ENCODE measurements at regions not wholly inside any gene's neighbourhood (a gene's known extent, or its start where the extent isn't known, plus 50 kb on each side); places are given as distances from the start of the nearest gene placed in this dataset.
A peak's percentile ranks its signal among the peaks of the same experiment; 100 is the strongest.

DNA sequence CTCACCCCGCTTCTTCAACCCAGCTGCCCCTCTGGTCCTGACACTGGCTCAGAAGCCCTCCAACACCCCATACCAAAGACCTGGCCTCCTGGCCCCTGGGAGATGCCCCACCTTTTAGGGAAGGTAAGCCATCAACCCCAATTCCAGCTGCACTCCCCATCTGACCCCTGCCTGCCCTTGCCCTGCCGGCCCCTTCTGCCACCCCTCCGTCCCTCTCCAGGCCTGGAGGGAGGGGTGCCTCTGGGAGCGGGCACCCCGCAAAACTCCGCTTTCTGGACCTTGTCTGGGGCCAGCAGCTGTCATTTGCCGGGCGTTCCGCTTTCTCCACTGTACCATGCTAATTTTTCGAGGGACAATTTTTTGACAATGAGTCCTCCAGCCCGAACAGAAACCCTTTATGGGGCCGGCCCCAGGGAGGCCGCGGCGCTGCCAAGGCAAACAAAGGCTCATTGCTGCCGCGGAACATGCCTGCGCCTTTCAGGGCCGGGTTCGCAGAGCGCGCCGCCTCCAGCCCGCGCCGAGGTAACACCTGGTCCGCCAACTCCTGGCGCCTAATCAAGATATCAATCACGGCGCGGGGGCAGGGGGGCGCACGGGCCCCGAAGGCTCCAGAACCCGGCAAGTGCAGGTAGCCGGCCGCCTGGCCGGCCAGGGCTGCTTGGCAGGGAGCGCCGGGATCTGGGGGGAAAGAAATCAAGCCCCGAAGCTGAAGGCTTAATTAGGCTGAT, 96.0 kb downstream of the INHBB start:
- peak; percentile 34 for DNase-seq

DNA sequence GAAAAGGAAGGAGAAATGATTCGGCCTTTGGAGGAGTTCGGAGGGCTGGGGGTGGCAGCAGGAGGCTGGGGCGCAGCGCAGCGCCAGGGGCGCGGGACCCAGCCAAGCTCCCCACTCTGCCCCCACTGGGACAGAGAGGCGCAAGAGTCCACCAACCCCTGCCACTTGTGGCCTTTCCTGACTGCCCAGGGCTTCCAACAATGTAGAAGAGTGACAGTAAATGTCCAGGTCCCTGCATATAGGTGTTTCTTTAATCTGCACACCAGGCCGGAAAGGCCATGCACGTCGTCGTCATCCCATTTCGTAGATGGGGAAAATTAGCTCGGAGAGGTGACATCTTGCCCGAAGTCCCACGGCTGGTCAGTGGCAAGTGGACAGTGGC, 96.6 kb downstream of the INHBB start:
- DNase-seq = no peak

DNA sequence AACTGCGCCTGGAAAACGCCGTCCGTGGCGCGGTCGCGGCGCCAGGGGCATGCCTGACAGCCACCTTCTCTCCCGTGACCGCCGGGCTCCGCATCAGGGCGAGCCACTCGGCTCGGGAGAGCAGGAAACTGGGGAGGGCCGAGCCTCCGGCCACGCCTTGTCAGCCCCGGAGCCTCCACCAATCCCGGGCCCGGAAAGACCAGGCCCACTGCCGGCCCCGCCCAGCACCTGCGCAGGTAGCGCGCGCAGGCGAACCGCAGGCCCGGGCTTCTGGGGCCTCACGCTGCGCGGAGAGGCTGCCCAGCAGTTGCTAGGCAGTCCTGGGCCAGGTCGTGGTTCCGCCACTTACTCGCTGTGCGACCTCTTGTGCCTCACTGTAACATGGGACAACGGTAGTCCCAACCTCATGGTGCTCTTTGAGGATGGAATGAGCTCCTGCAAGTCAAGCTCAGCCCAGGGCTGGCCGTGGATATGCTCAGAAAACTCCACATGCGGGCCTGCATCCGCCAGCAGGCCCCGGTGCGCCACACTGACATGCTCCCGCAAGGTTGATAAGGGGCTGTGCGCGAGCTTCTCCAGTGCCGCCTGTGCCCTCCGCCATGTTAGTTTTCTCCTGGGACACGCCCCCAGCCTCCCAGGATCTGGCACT, 97.1 kb downstream of the INHBB start:
- DNase-seq = no peak

DNA sequence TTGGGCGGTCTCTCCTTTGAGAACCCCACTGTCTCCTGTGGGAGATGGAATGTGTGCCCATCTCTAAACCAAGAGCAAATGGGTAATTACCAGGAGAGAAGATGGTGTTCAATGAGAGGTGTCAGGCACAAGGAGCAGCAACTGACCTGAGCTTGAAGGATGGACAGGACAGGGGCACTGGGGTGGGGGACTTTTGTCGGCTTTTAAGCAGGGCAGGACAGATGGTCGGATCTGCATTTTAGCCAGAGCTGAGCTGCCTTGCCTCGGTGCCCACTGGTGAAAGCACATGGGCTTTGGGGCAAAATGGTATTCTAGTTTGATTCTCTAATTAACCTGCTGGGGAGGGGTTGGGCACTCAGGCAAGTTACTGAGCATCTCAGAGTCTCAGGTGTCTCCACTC, 98.0 kb downstream of the INHBB start:
- no peak for DNase-seq

DNA sequence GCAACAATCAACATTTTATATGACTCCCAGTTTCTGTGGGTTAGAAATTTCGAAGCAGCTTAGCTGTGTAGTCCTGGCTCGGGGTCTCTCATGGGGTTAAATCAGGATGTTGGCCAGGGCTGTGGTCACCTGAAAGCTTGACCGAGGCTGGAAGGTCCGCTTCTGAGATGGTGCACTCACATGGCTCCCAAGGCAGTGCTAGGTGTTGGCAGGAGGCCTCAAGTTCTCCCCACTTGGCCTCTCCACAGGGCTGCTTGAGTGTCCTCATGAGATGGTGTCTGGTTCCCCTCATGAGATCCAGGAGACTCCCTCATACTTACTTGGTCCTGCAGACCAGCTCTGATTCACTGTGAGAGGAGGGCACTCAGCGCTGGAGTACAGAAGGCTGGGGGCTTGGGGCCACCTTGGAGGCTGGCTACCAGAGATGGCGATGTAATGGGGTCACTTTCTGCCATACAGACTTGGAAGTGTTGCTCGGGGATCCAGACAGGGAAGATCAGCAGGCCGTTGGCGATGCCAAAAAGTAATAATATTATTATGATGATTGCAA, 98.8 kb downstream of the INHBB start:
- DNase-seq = no peak

DNA sequence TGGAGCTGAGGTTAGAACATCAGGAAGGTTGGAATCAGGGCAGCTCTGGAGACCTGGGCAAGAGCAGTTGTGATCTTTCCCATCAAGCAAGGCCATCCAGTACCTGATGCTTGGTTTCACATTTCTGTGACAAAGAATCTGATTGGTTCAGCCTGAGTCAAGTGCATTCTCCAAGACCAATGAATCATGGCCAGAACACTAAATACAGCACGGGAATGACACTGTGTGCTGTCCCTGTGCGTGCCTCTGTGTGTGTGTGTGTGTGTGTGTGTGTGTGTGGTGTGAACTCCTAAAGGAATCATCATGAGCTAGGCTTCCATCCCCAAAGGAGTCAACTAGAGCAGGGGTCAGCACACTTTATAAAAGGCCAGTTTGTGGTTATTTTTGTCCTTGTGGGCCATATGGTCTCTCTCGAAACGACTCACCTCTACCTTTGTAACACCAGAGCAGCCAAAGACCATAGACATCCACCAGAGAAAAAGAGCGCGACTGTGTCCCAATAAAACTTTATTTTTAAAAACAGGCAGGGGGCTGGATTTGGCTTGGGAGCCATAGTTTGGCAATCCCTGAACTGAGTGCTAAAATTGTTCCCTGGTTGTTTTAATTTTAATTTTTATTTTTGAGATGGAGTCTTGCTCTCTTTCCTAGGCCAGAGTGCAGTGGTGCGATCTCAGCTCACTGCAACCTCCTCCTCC, 99.7 kb downstream of the INHBB start:
- DNase-seq = no peak

DNA sequence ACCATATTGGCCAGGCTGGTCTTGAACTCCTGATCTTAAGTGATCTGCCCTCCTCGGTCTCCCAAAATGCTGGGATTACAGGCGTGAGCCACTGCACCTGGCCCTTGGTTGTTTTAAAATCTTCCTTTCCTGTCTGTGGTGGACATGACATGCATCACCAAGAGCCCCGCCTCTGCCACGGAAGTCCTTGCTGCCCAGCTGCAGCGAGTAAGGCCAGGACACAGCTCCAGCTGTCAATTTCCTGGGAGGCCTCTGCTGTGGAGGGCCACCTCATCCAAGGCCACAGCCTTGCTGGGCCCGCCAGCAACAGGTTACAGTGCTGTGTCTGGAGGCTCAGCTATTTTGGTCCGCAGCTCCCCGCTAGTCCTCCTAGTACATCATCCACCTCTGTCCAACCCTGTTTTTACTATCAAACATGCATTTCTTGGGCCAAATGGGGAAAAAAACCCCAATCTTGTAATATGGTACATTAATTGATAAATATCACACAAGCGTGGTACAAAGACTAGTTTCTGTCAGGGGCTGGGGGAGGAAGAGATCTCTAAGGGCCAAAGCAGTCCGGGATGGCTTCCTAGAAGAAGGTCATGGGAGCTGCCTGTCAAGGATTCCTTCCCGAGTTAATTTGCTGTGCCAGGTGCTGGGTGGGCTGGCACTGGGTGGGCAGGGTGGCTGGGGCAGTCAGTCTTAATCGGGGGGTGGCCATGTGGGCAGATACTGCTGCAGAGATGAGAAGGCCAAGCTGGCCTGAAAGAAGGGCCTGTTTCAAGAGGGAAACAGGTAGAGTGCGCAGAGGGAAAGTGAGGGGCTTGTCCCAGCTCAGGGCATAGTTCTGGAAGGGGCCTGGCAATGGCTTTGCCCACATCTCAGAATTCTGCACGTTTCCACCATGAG, 100.5 kb downstream of the INHBB start:
- DNase-seq = no peak

DNA sequence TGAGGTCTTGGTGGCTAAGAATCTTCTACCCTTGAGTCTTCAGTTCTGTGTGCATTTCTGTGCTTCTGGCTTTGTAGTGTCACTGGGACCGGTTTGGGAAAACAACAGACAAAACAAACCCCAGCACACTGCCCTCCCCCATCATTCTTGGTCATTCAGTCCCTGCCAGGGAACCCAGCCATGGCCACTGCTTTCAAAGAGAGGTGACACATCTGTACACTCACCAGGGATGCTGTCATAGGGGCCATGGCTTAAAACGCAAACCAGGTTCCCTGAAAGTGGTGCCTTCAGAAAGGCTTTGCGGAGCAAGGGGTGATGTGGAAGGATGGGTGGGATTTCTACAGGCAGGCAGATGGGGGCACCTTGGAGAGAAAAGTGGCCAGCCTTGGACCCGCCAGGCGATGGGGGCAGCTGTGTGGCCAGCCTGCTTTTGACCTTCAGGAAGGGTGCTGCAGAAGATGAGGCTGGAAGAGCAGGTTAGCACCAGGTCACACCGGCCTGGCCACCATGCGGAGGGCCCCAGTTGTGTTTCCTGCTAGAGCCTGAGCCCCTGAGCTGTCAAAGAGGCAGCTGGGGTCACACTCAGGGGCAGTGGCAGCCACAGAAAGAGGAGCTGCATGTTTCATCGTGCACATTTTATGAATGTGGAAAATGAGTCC, 101.3 kb downstream of the INHBB start:
- no peak for DNase-seq

DNA sequence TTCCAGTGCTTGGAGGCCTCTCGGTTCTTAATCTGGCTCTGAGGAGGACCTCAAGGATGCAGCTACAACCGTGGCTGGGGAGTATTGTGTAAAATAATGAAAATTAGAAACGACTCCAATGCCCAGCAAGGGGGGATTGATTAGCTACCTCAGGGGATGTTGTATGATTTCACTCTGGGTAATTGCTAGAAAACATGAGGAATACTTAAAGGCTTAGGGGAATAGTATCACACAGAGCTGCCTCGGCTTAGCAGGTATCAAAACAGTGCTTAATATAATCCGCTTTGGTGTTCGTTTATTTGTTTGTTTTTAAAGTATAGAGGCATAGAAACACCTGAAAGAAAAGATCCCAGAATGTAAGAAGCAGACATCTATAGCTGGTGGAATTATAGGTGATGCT, 102.5 kb downstream of the INHBB start:
- no peak for DNase-seq

DNA sequence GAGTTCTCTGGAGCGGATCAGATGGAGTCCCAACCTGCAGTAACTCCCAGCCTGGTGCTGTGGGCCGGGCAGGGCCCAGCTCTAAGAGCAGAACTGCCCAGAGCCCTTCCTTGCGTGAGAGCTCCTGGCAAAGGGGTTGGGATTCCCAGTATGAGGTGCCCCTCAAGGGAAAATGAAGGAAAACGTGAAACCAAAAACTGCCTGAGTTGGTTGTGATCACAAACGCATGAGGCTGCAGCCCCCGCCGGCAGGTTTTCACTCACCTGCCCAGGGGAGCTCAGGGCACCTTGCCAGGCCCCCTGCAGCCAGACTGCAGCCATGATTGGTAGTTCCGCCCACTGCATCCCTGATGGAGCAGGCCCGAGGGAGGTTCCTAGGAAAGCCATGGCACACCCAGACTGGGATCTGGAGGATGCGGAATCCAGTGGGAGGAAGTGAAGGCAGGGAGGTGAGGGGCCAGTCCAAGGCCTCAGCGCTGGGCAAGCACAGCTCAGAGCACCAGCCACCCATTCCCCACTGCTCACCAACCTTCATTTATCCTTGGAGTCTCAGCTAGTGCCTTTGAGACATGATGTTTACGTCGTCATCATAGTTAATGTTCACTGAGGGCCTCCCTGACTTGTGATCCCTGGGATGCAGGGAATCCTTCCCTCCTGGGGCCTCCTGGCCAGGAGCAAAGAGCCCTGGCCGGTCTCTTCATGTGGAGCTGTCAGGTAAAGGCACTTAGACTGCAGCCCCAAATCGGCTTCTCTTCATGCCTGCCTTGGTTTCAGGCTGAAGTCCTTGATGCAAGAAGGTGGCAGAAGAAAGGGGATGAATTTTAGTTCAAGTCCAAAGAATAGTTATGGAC, 103.2 kb downstream of the INHBB start:
- no peak for DNase-seq

DNA sequence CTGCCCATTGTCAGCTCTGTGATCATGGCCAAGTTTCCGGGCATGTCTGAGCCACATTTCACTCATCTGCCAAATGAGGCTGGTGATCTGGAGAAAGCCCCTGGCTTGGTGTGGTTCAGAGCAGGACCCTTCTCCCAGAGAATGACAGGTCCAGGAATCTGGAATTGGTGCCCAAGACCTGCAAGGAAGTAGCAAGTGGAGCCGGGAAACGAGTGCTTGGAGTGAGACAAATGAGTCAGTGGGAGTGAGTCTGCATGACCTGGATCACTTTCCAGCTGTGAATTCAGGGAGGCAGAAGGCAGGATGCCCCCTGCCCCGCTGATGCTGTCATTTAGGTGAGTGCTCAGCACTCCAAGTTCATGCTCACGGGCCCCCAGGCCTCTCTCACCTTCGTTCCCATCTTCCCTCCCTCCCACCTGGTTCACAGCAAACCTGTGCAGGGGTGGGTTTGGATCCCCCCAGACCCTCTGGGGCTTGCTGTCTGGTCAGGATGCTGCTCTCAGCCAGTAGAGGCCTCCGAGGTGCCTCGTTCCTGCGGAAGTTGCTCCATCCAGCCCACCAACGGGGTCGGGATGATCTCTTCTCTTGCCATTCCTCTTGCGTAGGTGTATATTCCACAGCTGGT, 104.4 kb downstream of the INHBB start:
- DNase-seq = no peak

DNA sequence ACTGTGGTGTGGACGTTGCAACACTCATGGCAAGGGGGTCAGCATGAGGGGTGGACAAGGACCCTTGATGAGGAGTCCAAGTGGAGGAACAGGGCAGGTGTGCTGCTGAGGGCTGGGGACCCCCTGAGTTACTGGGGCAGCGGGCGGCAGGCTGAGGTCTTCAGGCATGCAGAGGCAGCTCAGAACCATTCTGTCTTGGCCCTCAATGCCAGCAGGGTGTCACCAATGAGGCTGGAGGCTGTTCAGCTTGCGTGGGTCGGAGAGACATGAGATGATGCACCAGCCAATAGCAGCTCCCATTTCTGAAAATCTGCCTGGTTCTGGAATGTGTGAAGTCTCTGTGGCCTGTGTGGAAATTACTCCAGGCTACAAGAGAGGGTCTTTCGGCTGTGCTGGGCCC, 105.4 kb downstream of the INHBB start:
- no peak for DNase-seq

DNA sequence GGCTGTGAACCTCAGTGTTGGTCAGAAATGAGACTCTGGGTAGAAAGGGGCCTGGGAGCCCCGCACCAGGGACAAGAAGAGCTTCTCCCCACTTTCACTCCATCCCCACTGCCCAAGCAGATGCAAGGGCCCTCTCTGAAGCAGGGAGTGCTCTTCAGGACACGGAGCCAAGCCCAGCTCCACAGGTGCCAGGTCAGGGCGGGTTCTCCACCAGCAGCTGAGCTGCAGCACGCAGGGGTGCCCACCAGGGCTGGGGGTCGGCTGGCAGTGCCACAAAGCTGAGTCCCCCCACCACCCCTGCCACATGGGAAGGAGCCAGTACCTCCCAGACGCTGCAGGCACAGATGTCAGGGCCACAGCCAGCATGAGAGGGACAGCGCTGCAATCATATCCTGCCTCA, 106.2 kb downstream of the INHBB start:
- no peak for DNase-seq

DNA sequence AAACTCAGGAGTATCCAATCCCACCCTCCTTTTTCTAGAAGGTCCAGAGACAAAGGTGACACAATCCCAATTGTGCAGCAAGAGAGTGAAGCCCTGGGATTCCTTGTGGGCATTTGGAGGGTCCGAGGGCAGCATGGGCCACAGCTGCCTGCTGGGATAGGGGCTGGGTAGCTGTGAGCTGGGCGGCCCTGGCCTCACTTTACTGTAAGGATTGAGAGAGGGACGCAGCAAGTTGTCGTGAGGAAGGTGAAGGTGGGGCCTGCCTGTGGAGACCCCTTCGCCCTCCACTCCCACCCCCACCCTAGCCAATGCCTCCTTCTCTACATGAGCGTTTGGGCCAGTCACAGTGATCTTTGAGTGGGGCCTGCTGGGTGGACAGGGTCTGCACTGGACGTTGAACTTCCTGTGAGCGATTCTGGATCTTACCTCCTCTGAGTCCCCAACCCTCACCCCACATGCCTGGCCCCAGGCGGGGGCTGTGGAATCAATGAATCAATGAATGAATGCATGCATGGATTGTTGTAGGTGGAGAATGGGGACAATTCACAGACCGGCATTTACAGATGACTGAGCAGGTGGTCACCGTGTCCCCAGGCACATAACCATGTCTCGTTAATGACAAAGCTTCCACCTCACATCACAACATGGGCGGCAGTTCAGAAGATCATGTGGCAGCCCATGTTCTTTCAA, 107.2 kb downstream of the INHBB start:
- no peak for DNase-seq

DNA sequence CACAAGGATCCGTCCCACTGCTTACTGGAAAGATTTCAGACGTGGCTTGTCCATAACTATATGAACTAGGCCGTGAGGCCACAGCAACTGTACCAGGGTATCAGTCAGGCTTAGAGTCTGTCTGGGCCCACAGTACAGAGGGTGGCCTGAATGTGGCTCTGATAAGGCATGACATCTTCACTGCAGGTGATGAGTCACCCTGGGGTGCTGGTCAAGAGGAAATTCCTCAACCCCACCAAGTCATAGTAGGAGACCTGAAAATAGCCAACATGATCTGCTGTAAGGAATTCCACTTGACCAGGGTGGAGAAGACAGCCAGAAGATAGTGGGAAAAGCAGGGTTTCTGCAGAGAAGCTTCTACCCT, 107.7 kb downstream of the INHBB start:
- DNase-seq = no peak

DNA sequence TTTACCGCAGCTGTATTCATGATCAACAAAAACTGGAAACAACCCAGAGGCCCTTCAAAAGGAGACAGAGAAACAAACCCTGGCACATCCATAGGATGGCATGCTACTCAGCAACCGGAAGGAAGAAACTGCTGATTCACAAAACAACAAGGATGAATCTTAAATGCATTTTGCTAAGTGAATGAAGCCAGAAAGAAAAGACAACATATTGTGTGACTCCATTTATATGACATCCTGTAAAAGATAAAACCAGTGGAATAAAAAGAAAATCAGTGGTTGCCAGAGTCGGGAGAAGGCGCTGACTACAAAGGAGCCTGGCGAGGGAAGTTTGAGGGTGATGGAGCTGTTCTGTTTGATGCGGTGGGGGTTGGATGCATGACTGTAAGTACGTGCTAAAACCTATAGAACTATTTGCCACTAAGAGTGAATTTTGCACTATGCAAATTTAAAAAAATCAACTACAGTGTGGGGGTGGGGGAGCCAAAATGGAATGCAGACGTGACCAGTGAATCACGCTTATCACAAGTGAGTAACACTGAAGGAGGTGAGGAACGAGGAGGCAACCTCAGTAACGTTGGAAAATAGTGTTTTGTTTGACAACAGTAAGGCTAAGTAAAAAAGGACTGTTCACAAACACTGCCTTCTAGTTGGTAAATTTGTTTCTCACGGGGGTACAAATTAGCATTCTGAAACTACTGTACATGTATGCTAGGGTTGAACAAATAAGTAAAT, 108.9 kb downstream of the INHBB start:
- no peak for DNase-seq

DNA sequence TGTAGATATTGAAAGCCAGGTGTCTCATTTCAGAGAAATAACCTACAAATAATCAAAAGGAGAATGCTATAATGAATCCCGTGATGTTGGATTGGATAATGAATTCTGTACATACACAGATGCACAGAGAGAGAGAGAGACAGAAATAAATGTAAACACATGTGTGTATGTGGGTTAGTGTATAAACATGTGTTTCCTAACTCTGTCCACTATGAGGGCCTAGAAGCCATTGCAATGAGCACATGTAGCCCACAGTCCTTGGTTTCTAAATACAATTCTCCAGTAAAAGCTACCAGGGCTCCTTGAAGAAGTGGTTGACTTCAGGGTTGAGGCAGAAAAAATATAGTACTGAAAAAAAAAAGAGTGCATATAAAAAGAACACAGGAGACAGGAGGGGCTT, 109.5 kb downstream of the INHBB start:
- no peak for DNase-seq

DNA sequence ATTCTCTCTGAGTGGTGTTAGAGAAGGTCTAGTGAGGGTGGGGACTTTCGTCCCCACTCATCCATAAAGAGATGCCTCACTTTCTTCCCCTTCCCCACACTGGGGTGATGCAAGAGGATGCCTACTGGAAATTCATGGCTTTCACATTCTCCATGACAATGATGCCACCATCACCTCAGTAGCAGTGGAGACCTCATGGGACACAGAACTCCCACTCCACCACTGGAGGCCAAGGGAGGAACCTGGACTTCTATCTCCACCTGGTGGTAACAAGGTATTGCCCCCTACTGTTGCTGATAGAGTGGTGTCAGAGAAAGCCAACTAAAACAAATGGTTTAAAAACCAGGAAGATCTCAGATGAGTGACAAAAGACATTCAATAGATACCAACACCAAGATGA, 110.9 kb downstream of the INHBB start:
- no peak for DNase-seq

DNA sequence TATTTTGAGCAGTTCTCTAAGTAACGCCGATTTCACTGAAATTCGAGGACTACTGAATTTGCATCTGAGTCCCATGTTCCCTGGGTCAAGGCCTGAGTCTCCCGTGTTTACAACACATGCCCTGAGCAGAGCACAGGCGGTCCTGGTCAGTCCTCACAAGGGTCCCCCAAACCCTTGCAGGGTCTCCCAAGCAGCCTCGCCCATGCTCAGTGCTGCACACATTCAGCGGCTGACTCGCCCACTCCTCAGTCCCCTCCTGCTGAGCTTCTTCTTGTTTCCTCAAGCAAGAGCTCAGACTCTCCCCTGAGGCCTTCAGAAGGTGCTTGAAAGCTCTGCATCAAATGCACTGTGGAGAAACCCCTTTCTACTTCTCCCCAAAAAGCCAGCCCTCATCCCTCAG, 114.6 kb downstream of the INHBB start:
- DNase-seq = no peak

DNA sequence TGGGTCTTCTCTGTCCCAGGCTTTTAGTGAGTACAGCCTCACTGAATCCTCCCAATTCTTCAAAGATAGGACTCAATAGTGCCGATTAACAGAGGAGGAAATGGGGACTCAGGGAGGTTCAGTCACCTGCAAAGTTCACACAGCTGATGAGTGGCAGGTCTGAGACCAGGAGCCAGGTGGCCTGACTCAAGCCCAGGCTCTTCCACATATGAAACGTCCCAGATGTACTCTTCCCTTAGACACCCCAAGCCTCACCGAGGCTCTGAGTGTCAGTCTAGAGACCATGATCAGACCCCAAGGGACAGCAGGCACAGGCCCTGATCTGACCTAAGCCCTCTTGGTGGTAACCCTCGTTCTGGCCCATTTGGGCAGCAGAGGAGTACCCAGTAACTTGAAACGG, 115.2 kb downstream of the INHBB start:
- no peak for DNase-seq
